ENCODE measurements at regions not wholly inside any gene's neighbourhood (a gene's known extent, or its start where the extent isn't known, plus 50 kb on each side); places are given as distances from the start of the nearest gene placed in this dataset.
"Not testable (repeated sequence)": the region's sequence is repeated elsewhere in the genome, so short reads cannot be mapped to it uniquely, and the experiment has no call there.

DNA sequence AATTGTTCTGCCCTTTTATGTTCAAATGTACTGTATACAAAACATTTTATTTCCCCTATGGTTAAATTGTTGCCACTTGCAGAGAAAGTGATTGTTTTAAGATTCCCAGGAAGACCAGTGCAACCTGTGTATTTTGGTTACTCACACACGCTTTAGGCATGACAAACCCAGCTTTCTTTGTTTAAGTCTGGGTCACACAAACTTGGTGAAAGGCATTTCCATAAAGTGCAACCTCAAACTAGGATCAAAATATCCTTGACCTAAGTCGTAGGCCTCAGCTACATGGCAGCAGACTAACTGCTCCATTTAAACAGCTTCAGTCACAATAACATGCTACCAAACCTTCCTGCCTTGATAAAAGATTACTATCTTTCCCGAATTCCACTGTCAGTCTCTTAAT is 639.0 kb upstream of the PRR20A start:
- peaks cover 0 to 5% (median 2%) of the 10 kb centered on the region in 3 donors for H3K9me3 Mint-ChIP-seq
- no peak overlapping the region for H3K27ac Mint-ChIP-seq
- H3K4me1 Mint-ChIP-seq, result peaks cover 0 to under 1% (median 0%) of the 10 kb centered on the region in 3 donors

DNA sequence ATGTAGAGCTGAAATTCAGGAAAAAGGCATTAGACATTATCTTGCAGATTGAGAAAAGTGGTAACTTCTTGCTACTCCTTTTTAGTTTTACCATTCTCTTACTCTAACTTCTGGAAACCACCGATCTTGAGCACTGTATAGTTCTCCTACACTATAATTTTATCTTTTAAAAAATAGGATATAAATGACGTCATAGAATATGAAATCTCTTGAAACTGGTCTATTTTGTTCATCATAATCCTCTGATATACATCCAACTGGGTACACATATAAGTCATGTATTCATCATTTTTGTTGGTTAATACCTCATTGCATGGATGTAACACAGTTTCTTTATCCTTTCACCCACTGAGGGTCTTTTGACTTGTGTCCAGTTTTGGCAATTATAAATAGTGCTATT is 629.9 kb upstream of the PRR20A start:
- Mint-ChIP-seq H3K4me1 (peaks cover 0 to 2% (median 0%) of the 10 kb centered on the region in 3 donors), H3K36me3 (no peaks in the 10 kb centered on the region), H3K4me3 (no peak overlapping the region), H3K27me3 (no peaks in the 10 kb centered on the region), H3K9me3 (peaks cover 4 to 6% (median 4%) of the 10 kb centered on the region in 3 donors), H3K27ac (no peak overlapping the region)

More for the DNA sequence above, 639.0 kb upstream of the PRR20A start:
- H3K27me3 Mint-ChIP-seq, result no peaks in the 10 kb centered on the region
- H3K4me3 Mint-ChIP-seq, result no peak overlapping the region
- H3K36me3 Mint-ChIP-seq, result no peaks in the 10 kb centered on the region

DNA sequence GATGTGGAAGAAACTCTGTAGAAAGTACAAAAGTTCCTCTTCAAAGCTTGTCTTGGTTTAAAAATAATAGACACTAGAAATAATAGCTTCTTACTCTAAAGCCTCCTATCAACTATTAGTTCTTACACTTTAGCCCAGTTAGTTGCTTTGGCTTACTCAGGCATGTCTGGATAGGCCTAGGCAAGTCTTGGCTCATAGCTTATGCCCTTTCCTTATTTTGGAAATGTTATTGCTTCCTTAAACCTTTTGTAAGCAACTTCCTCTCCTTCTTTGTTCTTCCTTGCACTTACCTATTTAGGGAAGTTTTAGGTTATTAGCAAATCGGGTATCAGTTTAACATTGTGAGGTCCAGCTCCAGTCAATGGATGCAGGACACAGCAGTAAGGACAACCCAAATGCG is 628.4 kb upstream of the PRR20A start:
- H3K9me3 Mint-ChIP-seq, H3K4me1 Mint-ChIP-seq, H3K4me3 Mint-ChIP-seq, H3K27me3 Mint-ChIP-seq, H3K36me3 Mint-ChIP-seq, H3K27ac Mint-ChIP-seq: not testable (repeated sequence)

DNA sequence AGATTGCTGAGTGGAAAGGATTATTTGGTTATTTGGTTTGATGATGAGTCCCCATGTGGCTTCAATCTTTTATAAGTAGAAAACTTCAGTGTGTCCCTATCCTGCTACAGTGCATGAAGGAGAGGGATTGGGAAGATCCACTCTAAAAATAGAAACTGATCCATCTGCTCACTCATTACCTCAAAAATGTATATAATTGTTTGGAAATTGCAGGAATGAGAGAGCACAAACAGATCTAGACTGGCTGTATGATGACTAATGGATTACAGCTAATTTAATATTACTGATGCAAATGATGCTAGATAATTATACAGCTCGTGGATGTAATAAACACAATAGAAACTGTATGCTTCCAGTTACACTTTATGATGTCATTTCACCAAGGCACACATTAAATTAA is 625.3 kb upstream of the PRR20A start:
- H3K36me3 Mint-ChIP-seq, result no peaks in the 10 kb centered on the region
- H3K9me3 Mint-ChIP-seq, result peaks cover 0 to 4% (median 2%) of the 10 kb centered on the region in 3 donors
- H3K4me1 Mint-ChIP-seq, result no peaks in the 10 kb centered on the region
- no peak overlapping the region for H3K27ac Mint-ChIP-seq
- no peak overlapping the region for H3K4me3 Mint-ChIP-seq
- no peaks in the 10 kb centered on the region for H3K27me3 Mint-ChIP-seq

DNA sequence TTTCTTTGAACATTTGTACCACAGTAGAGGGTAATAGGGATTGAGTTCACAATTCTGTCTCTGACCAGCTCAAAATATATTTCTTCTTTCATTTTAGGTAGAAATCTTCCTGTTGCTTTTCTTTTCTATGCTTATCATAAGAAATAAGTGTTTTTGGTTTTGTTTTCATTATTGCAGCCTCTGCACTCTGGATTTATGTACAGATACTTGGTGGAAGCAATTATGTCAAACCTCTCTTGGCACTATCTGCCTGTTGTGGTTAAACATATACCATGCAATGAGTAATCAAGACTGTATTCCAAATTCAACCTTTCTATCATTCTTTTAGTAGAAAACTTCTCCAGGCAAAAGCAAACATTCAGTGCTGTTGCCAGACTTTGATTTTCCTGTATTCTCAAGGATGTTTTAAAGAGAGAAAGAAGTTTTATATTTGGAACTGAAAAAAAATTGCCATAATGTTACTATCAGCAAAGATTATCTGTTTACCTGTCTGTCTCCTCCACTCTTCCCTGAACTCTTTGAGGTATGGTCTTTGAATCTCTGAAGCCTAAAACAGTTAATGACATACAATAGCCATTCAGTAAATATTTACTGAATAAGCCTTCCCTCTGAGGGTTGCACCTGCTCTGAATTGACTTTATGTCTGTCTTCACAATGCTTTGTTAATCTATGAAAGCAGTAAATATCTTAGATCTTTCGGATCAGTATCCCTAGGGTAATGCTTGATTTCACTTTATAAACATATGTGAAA is 612.5 kb upstream of the PRR20A start:
- Mint-ChIP-seq H3K4me1 (no peaks in the 10 kb centered on the region), H3K4me3 (no peak overlapping the region), H3K36me3 (no peaks in the 10 kb centered on the region), H3K27ac (no peak overlapping the region), H3K9me3 (peaks cover 7 to 12% (median 8%) of the 10 kb centered on the region in 3 donors), H3K27me3 (no peaks in the 10 kb centered on the region)

DNA sequence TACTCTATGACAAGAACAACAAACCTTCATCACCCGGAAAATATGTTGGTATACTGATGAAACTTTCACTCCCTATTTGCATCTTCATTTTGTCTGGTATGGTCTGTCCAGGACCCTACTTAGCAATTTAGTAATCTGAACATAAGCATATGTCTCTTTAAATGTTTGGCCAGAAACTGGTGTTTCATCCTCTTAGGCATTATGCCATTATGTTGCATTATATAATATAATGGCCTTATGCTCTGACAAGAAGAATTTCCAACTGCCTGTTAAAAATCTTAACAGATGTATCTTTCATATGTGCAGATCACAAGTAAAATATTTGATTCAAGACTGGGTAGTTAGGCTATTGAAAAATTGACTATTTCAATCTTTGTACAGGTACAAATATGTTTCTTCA is 610.6 kb upstream of the PRR20A start:
- H3K27me3 Mint-ChIP-seq, result no peaks in the 10 kb centered on the region
- H3K4me3 Mint-ChIP-seq, result no peak overlapping the region
- H3K27ac Mint-ChIP-seq, result no peak overlapping the region
- H3K4me1 Mint-ChIP-seq, result no peaks in the 10 kb centered on the region
- H3K9me3 Mint-ChIP-seq, result peaks cover 0 to 12% (median 4%) of the 10 kb centered on the region in 3 donors
- H3K36me3 Mint-ChIP-seq, result no peaks in the 10 kb centered on the region

DNA sequence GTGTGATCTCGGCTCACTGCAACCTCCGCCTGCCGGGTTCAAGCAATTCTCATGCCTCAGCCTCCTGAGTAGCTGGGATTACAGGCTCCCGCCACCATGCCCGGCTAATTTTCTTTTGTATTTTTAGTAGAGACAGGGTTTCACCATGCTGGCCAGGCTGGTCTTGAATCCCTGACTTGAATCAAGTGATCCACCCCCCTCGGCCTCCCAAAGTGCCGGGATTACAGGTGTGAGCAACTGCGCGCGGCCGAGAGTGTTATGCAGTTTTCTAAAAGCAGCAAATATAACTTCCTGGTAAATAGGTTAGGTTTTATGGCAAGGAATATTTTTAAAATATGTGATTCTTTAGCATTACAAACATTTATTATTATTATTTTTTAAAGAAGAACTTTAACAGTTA is 592.8 kb upstream of the PRR20A start:
- not testable (repeated sequence) for H3K4me3 Mint-ChIP-seq, H3K27ac Mint-ChIP-seq, H3K4me1 Mint-ChIP-seq, H3K27me3 Mint-ChIP-seq, H3K9me3 Mint-ChIP-seq, H3K36me3 Mint-ChIP-seq

DNA sequence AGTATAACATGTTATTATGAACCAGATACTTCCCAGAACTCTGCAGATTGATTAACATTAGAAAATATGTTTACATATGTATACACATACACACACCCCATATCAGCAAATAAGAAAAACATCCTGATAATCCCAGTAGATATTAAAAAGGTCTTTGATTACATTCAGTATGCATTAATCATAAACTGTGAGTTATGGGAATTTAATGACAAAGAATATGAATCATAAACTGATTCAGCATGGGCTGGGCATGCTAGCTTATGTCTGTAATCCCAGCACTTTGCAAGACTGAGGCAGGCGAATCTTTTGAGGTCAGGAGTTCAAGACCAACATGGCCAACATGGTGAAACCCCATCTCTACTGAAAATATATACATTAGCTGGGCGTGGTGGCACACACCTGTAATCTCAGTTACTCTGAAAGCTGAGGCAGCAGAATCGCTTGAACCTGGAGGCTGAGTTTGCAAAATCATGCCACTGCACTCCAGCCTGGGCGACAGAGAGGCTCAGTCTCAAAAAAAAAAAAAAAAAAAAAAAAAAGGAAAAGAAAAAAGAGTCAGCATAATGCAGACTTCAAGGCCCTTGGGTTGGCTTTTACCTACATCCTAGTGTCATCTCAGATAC is 581.9 kb upstream of the PRR20A start:
- no peaks in the 10 kb centered on the region for H3K36me3 Mint-ChIP-seq
- H3K4me1 Mint-ChIP-seq, result no peaks in the 10 kb centered on the region
- peaks cover 5 to 16% (median 6%) of the 10 kb centered on the region in 3 donors for H3K9me3 Mint-ChIP-seq
- no peaks in the 10 kb centered on the region for H3K27me3 Mint-ChIP-seq
- no peak overlapping the region for H3K27ac Mint-ChIP-seq
- H3K4me3 Mint-ChIP-seq, result no peak overlapping the region

DNA sequence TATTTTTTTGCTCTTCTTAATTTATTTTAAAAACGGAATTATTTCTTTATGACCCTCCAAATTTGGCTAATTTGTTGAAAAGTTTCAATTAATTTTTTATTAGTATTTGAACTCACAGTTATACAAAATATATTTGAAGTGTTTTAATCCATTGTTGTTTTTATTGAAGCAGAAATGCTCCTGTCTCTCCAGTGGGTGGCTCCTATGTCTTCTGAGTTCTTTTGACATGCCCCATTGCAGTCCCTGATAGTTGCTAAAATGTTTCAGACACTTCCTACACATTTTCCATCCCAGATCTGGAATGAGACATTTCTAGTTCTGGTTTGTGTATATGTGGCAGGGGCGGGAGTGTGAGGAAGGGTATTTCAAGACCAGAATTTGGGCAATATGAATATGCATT is 579.4 kb upstream of the PRR20A start:
- no peak overlapping the region for H3K27ac Mint-ChIP-seq
- no peaks in the 10 kb centered on the region for H3K36me3 Mint-ChIP-seq
- no peak overlapping the region for H3K4me3 Mint-ChIP-seq
- H3K9me3 Mint-ChIP-seq, result peaks cover 4 to 16% (median 6%) of the 10 kb centered on the region in 3 donors
- H3K4me1 Mint-ChIP-seq, result no peaks in the 10 kb centered on the region
- H3K27me3 Mint-ChIP-seq, result no peaks in the 10 kb centered on the region

DNA sequence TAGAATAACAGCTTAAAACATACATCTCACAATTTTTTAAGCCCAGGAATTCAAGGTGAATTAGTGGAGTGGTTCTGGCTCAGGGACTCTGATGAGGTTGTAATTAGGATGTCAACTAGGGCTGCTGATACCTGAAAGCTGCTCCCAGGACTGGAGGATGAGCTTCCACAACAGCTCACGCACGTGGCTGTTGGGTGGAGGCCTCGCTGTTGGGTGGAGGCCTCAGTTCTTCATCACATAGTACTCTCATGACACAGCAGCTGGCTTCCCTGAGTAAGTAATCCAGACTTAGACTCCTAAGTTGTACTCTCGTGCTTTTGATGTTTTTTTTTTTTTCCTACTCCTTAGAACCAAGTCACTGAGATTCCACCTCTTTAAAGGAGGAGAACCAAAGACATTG is 577.1 kb upstream of the PRR20A start:
- H3K4me3 Mint-ChIP-seq, result no peak overlapping the region
- H3K36me3 Mint-ChIP-seq, result no peaks in the 10 kb centered on the region
- no peak overlapping the region for H3K27ac Mint-ChIP-seq
- no peaks in the 10 kb centered on the region for H3K4me1 Mint-ChIP-seq
- no peaks in the 10 kb centered on the region for H3K27me3 Mint-ChIP-seq
- peaks cover 4 to 8% (median 4%) of the 10 kb centered on the region in 3 donors for H3K9me3 Mint-ChIP-seq

DNA sequence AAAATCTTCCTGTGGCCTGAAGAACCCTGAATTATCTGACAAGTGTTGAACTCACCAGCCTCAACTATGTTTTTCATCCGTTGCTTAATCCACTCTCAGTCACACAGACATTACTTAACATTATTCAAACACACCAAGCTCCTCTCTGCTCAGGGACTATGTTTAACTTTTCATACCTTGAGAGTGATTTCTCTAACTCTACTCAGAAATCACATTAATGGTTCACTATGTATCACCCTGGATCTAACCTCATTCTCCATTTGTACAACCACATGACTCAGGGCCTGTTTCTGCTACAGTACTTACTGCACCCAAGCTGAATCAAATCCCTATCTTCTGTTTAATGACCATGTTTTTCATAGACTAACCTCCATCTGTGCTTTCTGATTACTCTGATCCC is 553.7 kb upstream of the PRR20A start:
- Mint-ChIP-seq H3K27me3 (no peaks in the 10 kb centered on the region), H3K4me3 (no peak overlapping the region), H3K9me3 (peaks cover 4 to 18% (median 6%) of the 10 kb centered on the region in 3 donors), H3K4me1 (no peaks in the 10 kb centered on the region), H3K27ac (no peak overlapping the region), H3K36me3 (no peaks in the 10 kb centered on the region)

DNA sequence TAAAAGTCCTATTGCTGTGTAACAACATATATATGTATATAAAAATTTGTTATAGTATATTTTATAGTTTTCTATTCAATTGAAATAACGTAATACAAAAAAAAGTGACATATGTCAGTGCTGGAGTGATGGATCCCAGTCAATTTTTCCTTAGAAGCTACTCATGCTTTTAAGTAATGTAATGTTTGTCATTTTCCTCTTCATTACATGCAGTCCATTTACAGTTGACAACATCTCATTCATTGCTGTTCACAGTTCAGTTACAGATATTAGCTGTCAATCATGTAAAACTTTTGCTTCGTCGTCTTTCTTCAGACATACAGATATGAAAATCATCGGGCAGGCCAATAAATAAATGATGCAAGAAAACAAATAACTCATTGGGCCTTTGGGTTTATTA is 525.1 kb upstream of the PRR20A start:
- Mint-ChIP-seq H3K4me3 (no peak overlapping the region), H3K36me3 (no peaks in the 10 kb centered on the region), H3K9me3 (peaks cover 0 to 2% (median 0%) of the 10 kb centered on the region in 3 donors), H3K4me1 (no peaks in the 10 kb centered on the region), H3K27ac (no peak overlapping the region), H3K27me3 (no peaks in the 10 kb centered on the region)

DNA sequence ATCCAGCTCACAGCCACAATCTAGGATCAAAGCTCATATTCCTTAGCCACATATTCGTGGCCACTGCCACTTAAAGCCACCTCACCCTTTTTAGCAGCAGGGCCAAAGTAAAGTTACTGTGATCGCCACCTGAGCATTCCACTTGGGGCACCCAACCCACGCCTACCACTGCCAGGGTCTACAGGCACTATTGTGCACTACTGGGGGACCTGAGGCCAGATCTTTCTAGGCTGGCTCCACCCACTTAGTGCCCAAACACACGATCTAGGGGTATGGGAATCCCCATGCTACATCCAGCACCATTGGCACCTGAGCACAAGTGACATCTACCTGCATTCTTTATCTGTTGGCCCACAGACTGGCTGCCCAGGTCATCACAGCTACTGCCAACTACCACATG is 517.9 kb upstream of the PRR20A start:
- H3K27me3 Mint-ChIP-seq, result no peaks in the 10 kb centered on the region
- H3K36me3 Mint-ChIP-seq, result no peaks in the 10 kb centered on the region
- H3K4me3 Mint-ChIP-seq, result no peak overlapping the region
- peaks cover 5 to 9% (median 6%) of the 10 kb centered on the region in 3 donors for H3K9me3 Mint-ChIP-seq
- no peaks in the 10 kb centered on the region for H3K4me1 Mint-ChIP-seq
- H3K27ac Mint-ChIP-seq, result no peak overlapping the region

DNA sequence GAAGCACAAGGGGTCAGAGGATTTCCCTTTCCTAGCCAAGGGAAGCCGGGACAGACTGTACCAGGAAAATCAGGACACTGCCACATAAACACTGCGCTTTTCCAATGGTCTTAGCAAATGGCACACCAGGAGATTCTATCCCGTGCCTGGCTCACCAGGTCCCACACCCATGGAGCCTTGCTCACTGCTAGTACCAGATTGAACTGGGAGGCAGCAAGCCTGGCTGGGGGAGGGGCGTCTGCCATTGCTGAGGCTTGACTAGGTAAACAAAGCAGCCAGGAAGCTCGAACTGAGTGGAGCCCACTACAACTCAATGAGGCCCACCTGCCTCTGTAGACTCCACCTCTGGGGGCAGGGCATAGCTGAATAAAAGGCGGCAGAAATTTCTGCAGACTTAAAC is 511.8 kb upstream of the PRR20A start:
- not testable (repeated sequence) for H3K4me1 Mint-ChIP-seq, H3K4me3 Mint-ChIP-seq, H3K27ac Mint-ChIP-seq, H3K36me3 Mint-ChIP-seq, H3K27me3 Mint-ChIP-seq
- H3K9me3 Mint-ChIP-seq, result peaks cover 6 to 16% (median 8%) of the 10 kb centered on the region in 3 donors

DNA sequence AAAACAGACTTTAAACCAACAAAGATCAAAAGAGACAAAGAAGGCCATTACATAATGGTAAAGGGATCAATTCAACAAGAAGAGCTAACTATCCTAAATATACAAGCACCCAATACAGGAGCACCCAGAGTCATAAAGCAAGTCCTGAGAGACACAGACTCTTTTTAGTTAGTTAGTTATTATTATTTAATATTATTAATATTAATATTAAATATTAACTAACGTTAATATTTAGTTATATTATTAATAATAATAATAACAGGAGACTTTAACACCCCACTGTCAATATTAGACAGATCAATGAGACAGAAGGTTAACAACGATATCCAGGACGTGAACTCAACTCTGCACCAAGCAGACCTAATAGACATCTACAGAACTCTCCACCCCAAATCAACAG is 509.7 kb upstream of the PRR20A start:
- not testable (repeated sequence) for H3K4me1 Mint-ChIP-seq, H3K27ac Mint-ChIP-seq, H3K27me3 Mint-ChIP-seq, H3K36me3 Mint-ChIP-seq, H3K4me3 Mint-ChIP-seq
- H3K9me3 Mint-ChIP-seq, result peaks cover 6 to 18% (median 8%) of the 10 kb centered on the region in 3 donors

DNA sequence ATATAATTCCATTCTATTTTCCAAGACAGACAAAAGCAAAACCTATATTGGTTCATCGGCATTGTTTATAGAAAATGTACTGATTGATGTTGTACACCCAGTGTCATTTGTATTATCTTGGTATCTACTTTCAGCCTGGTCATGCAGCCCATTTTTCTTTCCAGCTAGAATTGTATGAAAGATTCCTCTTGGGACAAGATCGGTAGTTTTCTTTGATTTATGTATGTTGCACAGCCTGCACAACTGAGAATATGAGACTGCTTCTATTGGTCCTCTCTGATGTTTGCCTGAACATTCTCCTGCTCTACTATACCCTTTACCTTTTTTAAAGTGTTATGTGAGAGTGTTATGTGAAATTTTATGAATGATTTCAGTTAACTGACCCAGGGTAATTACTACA is 487.7 kb upstream of the PRR20A start:
- Mint-ChIP-seq H3K36me3 (no peaks in the 10 kb centered on the region), H3K27ac (no peak overlapping the region), H3K4me1 (no peaks in the 10 kb centered on the region), H3K27me3 (no peaks in the 10 kb centered on the region), H3K9me3 (peaks cover 2 to 12% (median 6%) of the 10 kb centered on the region in 3 donors), H3K4me3 (no peak overlapping the region)

Measured in IgD-negative memory B cell (primary cell).